GM18868 (cell line): ENCODE measurements at regions not wholly inside any gene's neighbourhood (a gene's known extent, or its start where the extent isn't known, plus 50 kb on each side); places are given as distances from the start of the nearest gene placed in this dataset.
"Not testable (repeated sequence)": the region's sequence is repeated elsewhere in the genome, so short reads cannot be mapped to it uniquely, and the experiment has no call there.

ENCODE experiments used
- ATAC-seq: cut with Tn5 transposase; IDR thresholded peaks from one replicate; pipeline ENCODE4 v1.9.1; 2021; ENCODE audit warnings: mild to moderate bottlenecking, moderate library complexity; ENCODE audit not compliant: unreplicated experiment

DNA sequence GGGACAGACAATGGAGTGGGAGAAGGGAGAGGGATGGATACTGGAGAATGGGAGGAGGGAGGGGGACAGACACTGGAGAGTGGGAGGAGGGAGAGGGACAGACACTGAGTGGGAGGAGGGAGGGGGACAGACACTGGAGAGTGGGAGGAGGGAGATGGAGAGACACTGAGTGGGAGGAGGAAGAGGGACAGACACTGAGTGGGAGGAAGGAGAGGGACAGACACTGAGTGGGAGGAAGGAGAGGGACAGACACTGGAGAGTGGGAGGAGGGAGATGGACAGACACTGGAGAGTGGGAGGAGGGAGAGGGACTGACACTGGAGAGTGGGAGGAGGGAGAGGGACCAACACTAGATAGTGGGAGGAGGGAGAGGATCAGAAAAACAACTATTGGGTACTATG is 426.7 kb upstream of the PMFBP1 start:
- ATAC-seq: no peak

- no peak for ATAC-seq
Observed at GRCh38 chr16:72597938-72598337, 426.0 kb upstream of the PMFBP1 start.

GRCh38 chr16:72596373-72596772 is 424.4 kb upstream of the PMFBP1 start:
- ATAC-seq: no peak

DNA sequence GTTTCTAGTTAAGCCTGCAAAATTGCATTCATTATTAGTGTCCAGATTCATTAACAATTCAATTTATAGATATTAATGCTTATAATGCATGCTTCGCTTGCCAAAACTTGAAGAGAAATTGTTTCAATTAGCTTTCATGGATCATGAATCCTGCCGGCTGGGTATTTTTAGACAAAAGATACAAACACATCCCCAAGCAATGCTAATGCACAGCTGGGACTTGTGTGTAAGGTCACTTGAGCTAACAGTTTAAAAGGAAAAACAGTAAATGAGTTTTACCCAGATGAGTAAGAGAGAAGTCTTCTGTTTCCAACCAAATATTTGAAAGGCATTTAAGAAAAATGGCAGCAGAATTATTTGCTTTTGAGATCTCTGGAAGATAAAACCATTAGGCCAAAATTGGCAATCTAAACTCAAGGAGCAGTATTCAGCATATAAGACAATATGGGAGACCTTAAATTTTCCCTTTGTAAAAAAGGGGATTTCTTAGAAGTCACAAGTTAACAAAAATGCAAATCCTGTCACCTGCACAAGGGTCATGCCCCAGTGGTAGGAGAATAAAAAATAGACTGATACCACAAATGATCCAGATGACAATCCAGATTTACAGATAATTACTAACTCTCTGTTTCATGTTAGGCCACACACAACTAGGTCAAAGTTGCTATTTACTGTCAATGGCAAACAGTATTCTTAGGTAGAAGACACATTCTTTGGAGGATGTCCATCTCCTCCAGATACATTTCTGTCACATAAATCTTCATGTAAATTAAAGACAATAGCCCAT is 418.4 kb upstream of the PMFBP1 start:
- ATAC-seq: peak; percentile 79

DNA sequence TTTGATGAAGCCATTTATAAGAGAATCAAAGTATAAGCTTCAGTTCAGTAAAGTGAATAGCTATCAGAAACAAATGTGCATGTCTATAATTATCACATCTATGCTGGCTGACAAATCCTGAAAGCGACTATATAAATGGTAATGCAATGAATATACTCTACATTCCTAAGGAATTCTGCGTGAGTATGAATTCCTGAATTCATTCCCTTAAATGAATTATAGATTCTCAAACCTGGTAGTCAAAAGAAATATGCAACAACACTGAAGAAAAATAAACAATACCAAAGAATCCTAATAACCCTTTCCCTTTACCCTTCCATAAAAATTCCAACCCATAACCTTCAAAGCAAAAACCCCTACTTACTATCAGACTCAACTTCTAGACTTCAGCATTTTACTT is 416.6 kb upstream of the PMFBP1 start:
- no peak for ATAC-seq

DNA sequence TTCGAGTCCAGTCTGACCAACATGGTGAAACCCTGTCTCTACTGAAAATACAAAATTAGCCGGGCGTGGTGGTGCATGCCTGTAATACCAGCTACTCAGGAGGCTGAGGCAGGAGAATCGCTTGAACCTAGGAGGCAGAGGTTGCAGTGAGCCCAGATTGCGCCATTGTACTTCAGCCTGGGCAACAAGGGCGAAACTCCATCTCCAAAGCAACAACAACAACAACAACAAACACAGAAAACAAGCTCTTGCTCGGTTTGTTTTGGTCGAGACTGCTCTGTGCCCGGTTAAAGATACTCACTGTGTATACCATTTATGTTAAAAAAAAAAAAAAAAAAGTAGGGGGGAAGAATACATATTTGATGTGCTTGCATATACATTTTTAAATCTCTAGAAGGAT is 406.1 kb upstream of the PMFBP1 start:
- not testable (repeated sequence) for ATAC-seq

DNA sequence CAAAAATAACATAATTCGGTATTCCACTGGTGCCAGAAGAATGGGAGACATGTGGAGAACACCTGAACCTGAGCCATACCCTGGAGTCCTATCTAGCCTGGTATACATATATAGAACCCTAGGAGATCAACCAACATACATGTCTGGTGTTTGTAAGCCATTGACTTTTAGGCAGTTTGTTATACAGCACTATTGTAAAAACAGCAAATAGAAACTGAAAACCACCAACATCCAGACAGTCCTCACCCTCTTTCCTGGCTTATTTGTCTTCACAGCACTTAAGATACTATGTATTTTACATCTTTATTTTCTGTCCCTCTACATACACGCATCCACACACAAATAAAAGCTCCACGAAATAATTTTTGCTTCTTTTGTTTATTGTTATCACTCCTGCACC is 404.2 kb upstream of the PMFBP1 start:
- ATAC-seq: no peak

GRCh38 chr16:72569677-72570076 is 397.7 kb upstream of the PMFBP1 start:
- no peak for ATAC-seq

GRCh38 chr16:72568502-72568901 is 396.5 kb upstream of the PMFBP1 start:
- no peak for ATAC-seq

DNA sequence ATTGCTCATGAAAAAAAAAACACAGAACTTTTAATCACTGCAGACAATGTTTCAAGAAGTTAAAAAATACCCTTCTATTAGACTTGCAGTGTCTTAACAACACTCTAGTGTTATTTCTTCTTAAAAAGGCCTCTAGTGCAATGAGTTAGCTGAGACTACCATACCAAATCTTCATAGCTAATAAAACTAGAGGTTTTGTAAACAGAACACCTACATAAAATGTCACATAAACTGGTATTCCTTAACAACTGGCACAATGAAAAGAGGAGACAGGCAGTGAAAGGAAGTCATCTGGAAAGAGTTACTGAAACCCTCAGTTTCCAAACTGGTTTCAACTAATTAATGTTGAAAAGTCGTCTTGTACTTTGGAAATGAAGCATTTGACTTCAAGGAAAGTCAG is 394.2 kb upstream of the PMFBP1 start:
- ATAC-seq: no peak

DNA sequence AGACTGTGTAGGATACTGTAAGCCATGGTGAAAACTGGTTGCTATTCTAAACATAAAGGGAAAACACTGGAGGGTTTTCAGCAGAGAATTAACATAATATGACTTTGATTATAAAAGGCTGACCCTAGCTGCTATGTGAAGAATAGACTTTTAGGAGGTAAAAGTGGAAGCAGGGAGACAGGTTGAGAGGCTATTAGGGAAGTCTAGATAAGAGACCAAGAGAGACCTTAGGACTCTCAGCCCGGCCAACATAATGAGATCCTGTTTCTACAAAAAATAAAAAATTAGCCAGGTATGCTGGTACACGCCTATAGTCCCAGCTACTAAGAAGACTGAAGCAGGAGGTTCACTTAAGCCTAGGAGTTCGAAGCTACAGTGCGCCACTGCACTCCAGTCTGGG is 393.2 kb upstream of the PMFBP1 start:
- ATAC-seq: no peak

DNA sequence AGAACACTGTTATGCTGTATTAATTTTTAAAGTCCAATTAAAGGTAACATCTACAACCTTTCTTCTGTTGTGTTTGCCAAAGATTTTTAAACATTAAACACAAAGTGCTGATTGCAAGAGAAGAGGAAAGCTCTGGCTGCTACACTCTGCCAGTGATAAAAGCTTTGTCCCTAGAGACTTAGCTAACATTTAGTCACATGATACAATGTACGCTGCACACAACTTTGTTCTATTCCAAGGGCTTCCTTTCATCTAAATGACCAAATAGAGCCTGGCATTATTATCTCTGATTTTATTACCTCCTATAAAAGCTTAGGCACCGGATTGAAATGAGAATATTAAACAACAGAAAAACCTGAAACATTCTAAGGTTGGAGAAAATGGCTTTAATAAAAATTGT is 388.7 kb upstream of the PMFBP1 start:
- ATAC-seq: no peak

GRCh38 chr16:72558501-72558900 is 386.5 kb upstream of the PMFBP1 start:
- ATAC-seq: no peak

DNA sequence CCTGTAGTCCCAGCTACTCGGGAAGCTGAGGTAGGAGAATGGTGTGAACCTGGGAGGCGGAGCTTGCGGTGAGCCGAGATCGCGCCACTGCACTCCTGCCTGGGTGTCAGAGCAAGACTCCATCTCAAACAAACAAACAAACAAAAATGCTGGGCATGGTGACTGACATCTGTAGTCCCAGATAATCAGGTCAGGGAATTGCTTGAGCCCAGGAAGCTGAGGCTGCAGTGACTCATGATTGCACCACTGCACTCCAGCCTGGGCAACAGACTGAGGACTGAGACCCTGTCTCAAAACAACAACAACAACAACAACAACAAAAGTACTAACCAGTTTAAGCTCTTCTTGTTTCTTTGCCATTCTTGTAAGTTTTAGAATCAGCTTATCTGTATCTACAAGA is 383.0 kb upstream of the PMFBP1 start:
- no peak for ATAC-seq

- no peak for ATAC-seq
Observed at GRCh38 chr16:72552654-72553053, 380.7 kb upstream of the PMFBP1 start.

DNA sequence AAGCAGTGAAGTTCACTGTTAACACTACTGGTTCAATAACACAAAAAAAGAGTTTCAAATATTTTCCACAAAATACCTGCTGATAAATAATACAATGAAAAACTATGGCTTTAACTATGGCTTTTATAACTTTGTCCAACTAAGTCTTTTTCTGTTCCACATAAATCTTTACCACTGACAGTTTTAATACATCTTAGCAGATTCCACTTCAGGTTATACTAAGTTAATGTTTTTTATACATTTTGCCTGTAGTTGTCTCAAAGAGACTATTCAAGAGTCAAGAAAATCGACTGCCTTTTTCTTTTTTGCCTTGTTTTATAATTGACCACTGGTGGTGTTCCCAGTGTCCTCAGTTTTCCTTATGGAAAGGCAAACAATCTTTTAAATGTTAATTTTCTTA is 379.7 kb upstream of the PMFBP1 start:
- ATAC-seq: no peak

GRCh38 chr16:72549878-72550277 is 377.9 kb upstream of the PMFBP1 start:
- no peak for ATAC-seq

- no peak for ATAC-seq
Observed at GRCh38 chr16:72542102-72542501, 370.1 kb upstream of the PMFBP1 start.

- no peak for ATAC-seq
Observed at GRCh38 chr16:72537664-72538063, 365.7 kb upstream of the PMFBP1 start.

- ATAC-seq: no peak
Observed at GRCh38 chr16:72536723-72537435, 364.9 kb upstream of the PMFBP1 start.

DNA sequence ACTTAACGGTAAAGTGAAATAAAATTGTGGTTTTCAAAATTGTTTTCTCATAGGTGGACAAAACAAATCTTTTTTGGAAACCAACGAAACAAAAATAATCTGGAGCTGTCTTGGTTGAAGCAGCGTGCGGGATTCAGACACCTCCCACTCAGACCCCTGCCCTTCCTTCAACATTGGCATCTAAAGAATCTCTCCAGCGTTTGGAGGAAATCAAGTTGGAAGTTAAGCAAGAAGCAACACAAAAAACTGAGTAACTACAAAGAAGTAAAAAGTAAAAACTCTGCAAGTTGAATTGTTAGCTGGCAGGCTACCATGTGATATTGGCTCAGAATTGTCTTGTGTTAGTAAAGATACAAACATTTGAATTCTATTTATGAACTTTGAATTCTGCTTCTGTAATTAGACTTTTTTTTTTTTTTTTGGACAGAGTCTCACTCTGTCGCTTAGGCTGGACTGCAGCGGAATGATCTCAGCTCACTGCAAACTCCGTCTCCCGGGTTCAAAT is 361.0 kb upstream of the PMFBP1 start:
- no peak for ATAC-seq

GRCh38 chr16:72530434-72530833 is 358.5 kb upstream of the PMFBP1 start:
- ATAC-seq: no peak
